Transverse colon (tissue), 4 donors: ENCODE measurements at regions not wholly inside any gene's neighbourhood (a gene's known extent, or its start where the extent isn't known, plus 50 kb on each side); places are given as distances from the start of the nearest gene placed in this dataset.

Source experiments
- DNase-seq: peaks from one replicate; pipeline ENCODE4 v3.0.0-alpha.2; 2019
- H3K27ac ChIP-seq, 4 donors: fragments of 200-600 bp; sonication (generic); 2 replicates each; pipeline ENCODE4 v1.5.1; 2016 to 2018; ENCODE audit warnings: inconsistent platforms in 4 of 4
- H3K27me3 ChIP-seq: fragments of 200-600 bp; sonication (generic); 2 replicates; pipeline ENCODE4 v1.5.1; 2017; ENCODE audit warnings: inconsistent platforms
- H3K36me3 ChIP-seq, 4 donors: fragments of 200-600 bp; sonication (generic); 2 replicates each; pipeline ENCODE4 v1.5.1; 2017 to 2019; ENCODE audit warnings: inconsistent platforms in 4 of 4
- H3K4me1 ChIP-seq, 4 donors: fragments of 200-600 bp; sonication (generic); 2 replicates each; pipeline ENCODE4 v1.5.1; 2017 to 2020; ENCODE audit warnings: inconsistent platforms in 4 of 4
- H3K4me3 ChIP-seq, 4 donors: fragments of 200-600 bp; sonication (generic); 1 replicate in 1 of 4; 2 replicates in 3 of 4; pipeline versions ENCODE4 v1.5.1 to v1.6.1; 2017 to 2019; ENCODE audit warnings: inconsistent platforms in 4 of 4
- H3K9me3 ChIP-seq, 2 donors: fragments of 200-600 bp; sonication (generic); 2 replicates each; pipeline ENCODE4 v1.5.1; 2017 to 2019; ENCODE audit warnings: inconsistent platforms in 2 of 2
- EP300 ChIP-seq: sonication (generic); formaldehyde crosslinking; IDR thresholded peaks from one replicate; pipeline ENCODE4 v1.6.1; 2017; ENCODE audit warnings: antibody characterized with exemption, low read depth
- POLR2A ChIP-seq: fragments of 450-650 bp; IDR thresholded peaks from one replicate; pipeline ENCODE4 v1.6.1; 2016; ENCODE audit warnings: antibody characterized with exemption, mild to moderate bottlenecking, moderate library complexity
- POLR2AphosphoS5 ChIP-seq, 3 donors: sonication (generic); formaldehyde crosslinking; IDR thresholded peaks; one replicate each; pipeline ENCODE4 v1.6.1; 2016; ENCODE audit warnings: antibody characterized with exemption in 3 of 3
- whole genome bisulfite sequencing, 2 donors: methylation state at CpG; one replicate each; pipeline ENCODE4 v1.1.5; 2018; ENCODE audit warnings: low coverage in 1 of 2; 5-methylcytosine and 5-hydroxymethylcytosine counted together
- in situ Hi-C, 4 donors: fragments of 200-750 bp; cut with MboI; loops; one replicate each; pipeline versions ENCODE4 v1.15.0 to v1.15.1; 2017; ENCODE audit warnings: low sequenced_read_pairs in 3 of 4, low pct_ligation_motif_present in 1 of 4, low pct_unique_long_range_greater_than_20kb in 1 of 4
- intact Hi-C: fragments of 100-400 bp; cut with DNase I; formaldehyde crosslinking; loops from one replicate; pipeline ENCODE4 v1.15.1; 2023; ENCODE audit warnings: low total_unique reads
- TF ChIP-seq, protein P1 (sequence below), 5 experiments: fragments of 200-600 bp in 3 of 5; fragments of 450-650 bp in 2 of 5; sonication (generic) in 3 of 5; IDR thresholded peaks; 1 replicate in 2 of 5; 2 replicates in 3 of 5; pipeline ENCODE4 v1.5.1; 2016 to 2017; ENCODE audit warnings: antibody characterized with exemption in 5 of 5, inconsistent platforms in 3 of 5, mild to moderate bottlenecking in 2 of 5, moderate library complexity in 1 of 5

GRCh38 chr10:28375399-28376354 is 72.8 kb upstream of the MPP7 start:
- Histone ChIP-seq H3K4me3 (no peak overlapping the region), H3K4me1 (peaks cover 0 to 13% (median 0%) of the 10 kb centered on the region in 4 donors), H3K36me3 (no peaks in the 10 kb centered on the region), H3K9me3 (no peaks in the 10 kb centered on the region), H3K27ac (peak overlapping the region in 2 of 4 donors; percentile 57 to 70), H3K27me3 (no peaks in the 10 kb centered on the region)
- no peak for TF ChIP-seq POLR2A
- TF ChIP-seq POLR2AphosphoS5 (IDR thresholded peaks at IDR 0.05) = no peak
- TF ChIP-seq, protein P1, sequence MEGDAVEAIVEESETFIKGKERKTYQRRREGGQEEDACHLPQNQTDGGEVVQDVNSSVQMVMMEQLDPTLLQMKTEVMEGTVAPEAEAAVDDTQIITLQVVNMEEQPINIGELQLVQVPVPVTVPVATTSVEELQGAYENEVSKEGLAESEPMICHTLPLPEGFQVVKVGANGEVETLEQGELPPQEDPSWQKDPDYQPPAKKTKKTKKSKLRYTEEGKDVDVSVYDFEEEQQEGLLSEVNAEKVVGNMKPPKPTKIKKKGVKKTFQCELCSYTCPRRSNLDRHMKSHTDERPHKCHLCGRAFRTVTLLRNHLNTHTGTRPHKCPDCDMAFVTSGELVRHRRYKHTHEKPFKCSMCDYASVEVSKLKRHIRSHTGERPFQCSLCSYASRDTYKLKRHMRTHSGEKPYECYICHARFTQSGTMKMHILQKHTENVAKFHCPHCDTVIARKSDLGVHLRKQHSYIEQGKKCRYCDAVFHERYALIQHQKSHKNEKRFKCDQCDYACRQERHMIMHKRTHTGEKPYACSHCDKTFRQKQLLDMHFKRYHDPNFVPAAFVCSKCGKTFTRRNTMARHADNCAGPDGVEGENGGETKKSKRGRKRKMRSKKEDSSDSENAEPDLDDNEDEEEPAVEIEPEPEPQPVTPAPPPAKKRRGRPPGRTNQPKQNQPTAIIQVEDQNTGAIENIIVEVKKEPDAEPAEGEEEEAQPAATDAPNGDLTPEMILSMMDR (IDR thresholded peaks at IDR 0.05) = no peak
- no peak for TF ChIP-seq EP300
- DNase-seq = peak; percentile 34
- 41 to 55% methylated on average over 8 to 10 of the region's 10 CpGs for WGBS, 2 donors
- intact Hi-C loops = no loop called here
- in situ Hi-C loops = loop anchor here (25.0 kb wide), 3 partner anchors 613 to 813 kb away; partner anchors contain the start of gene MKX (in 3 of the 4)

DNA sequence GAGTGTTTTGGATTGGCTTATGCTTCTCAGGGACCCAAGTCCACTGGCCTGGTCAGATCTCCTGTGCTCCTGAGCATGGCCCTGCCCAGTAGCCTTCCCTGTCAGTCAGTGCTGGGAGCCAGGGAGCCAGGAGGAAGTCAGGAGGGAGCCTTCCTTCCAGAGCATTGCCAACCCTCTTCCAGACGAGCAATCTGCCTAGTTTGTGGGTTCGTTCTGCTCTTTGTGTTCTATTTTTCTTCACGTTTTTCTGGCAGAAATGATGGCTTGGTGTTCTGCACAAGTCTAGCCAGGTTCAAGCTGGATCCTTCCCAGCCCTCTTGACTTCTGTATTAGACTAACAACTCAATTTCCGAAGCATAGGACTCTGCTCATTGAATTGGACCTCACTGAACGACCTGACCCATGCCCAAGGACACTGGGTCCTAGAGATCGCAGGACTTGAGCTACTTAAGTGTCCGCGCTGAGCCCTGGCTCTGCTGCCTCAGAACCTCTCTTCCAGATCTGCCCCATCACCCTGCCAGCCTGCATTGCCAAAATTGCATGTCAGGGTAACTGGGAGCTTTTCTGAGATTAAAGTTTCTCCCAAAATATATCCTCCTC is 76.2 kb upstream of the MPP7 start:
- no peaks in the 10 kb centered on the region for H3K36me3 ChIP-seq
- no peaks in the 10 kb centered on the region for H3K9me3 ChIP-seq
- WGBS, 2 donors = 72 to 80% methylated on average over 3 to 8 of the region's 8 CpGs
- no peak for TF ChIP-seq POLR2A
- no peak for TF ChIP-seq POLR2AphosphoS5 (IDR thresholded peaks at IDR 0.05)
- TF ChIP-seq EP300 = no peak
- TF ChIP-seq, protein P1 (IDR thresholded peaks at IDR 0.05) = no peak
- in situ Hi-C loops = loop anchor here (25.0 kb wide), 3 partner anchors 617 to 817 kb away; partner anchors contain the start of gene MKX (in 3 of the 4)
- DNase-seq = no peak
- no peak overlapping the region for H3K27ac ChIP-seq
- H3K27me3 ChIP-seq = no peaks in the 10 kb centered on the region
- no peak overlapping the region for H3K4me3 ChIP-seq
- peaks cover 0 to 15% (median 4%) of the 10 kb centered on the region in 4 donors for H3K4me1 ChIP-seq
- intact Hi-C loops = no loop called here

DNA sequence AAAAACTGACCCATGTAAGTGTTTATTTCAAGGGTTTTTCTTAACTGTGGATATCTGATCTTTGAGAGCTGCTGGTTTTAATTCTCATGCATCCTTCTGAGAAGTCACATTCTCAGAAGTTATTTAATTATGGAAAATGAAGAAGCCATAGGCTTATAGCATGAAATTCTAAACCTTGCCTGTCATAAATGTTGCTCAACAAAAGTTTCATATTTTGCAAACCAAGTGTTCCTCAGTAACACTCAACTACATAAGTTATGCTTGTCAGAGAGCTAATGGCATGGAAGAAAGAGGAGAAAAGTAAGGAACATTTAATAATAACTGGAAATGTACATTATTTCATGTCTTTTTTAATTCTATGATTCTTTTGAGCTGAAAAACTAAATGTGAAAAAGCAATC is 78.6 kb upstream of the MPP7 start:
- TF ChIP-seq, protein P1 (IDR thresholded peaks at IDR 0.05) = no peak
- TF ChIP-seq POLR2AphosphoS5 (IDR thresholded peaks at IDR 0.05) (no peak), EP300 (no peak), POLR2A (no peak)
- no peak overlapping the region for H3K27ac ChIP-seq

GRCh38 chr10:28381903-28382347 is 79.1 kb upstream of the MPP7 start:
- Histone ChIP-seq H3K36me3 (no peaks in the 10 kb centered on the region), H3K27ac (no peak overlapping the region), H3K27me3 (no peaks in the 10 kb centered on the region), H3K4me1 (peaks cover 0 to 11% (median 6%) of the 10 kb centered on the region in 4 donors), H3K4me3 (no peak overlapping the region), H3K9me3 (no peaks in the 10 kb centered on the region)
- TF ChIP-seq EP300 (no peak), POLR2A (no peak), POLR2AphosphoS5 (IDR thresholded peaks at IDR 0.05) (peak in 2 of 3 donors; percentile 11 to 36)
- TF ChIP-seq, protein P1 (IDR thresholded peaks at IDR 0.05) = peak; percentile 91 to 99 (median 98)
- peak; percentile 89 for DNase-seq
- 37 to 42% methylated on average over 11 to 12 of the region's 12 CpGs for WGBS, 2 donors
- intact Hi-C loops = loop anchor here (2.0 to 5.0 kb wide), 2 partner anchors 79 to 130 kb away; partner anchors contain the start of gene MPP7
- in situ Hi-C loops = loop anchor here (5.0 to 25.0 kb wide), 7 partner anchors 75 to 820 kb away; partner anchors contain the start of gene MKX (in 3 of the 4)

More for the DNA sequence above, 78.6 kb upstream of the MPP7 start:
- H3K4me1 ChIP-seq = peaks cover 0 to 8% (median 2%) of the 10 kb centered on the region in 4 donors
- intact Hi-C loops (loop anchor here (5.0 kb wide), 1 partner anchor 129 kb away; no protein-coding TSS in a partner anchor), in situ Hi-C loops (loop anchor here (5.0 to 25.0 kb wide), 7 partner anchors 74 to 819 kb away; partner anchors contain the start of gene MKX (in 3 of the 4))
- H3K4me3 ChIP-seq = no peak overlapping the region
- DNase-seq = no peak
- H3K9me3 ChIP-seq = no peaks in the 10 kb centered on the region
- no peaks in the 10 kb centered on the region for H3K36me3 ChIP-seq
- H3K27me3 ChIP-seq = no peaks in the 10 kb centered on the region
